Esophagus squamous epithelium (tissue), 4 donors: ENCODE measurements at regions not wholly inside any gene's neighbourhood (a gene's known extent, or its start where the extent isn't known, plus 50 kb on each side); places are given as distances from the start of the nearest gene placed in this dataset.

Experiments
- CTCF ChIP-seq, 6 experiments: fragments of 450-650 bp in 4 of 6; fragments of 200-600 bp in 2 of 6; sonication (generic) in 2 of 6; IDR thresholded peaks; one replicate each; pipeline ENCODE4 v1.5.1; 2016 to 2019; ENCODE audit warnings: antibody characterized with exemption in 6 of 6, mild to moderate bottlenecking in 4 of 6, moderate library complexity in 4 of 6
- POLR2A ChIP-seq, 4 donors: fragments of 450-650 bp; IDR thresholded peaks; one replicate each; pipeline ENCODE4 v1.6.1; 2017; ENCODE audit warnings: antibody characterized with exemption in 4 of 4, mild to moderate bottlenecking in 4 of 4, moderate library complexity in 3 of 4

GRCh38 chr4:66785479-66785878, 759.8 kb downstream of the CENPC start:
- no peak for TF ChIP-seq CTCF (IDR thresholded peaks at IDR 0.05)
- no peak for TF ChIP-seq POLR2A (IDR thresholded peaks at IDR 0.05)
